ENCODE measurements at regions not wholly inside any gene's neighbourhood (a gene's known extent, or its start where the extent isn't known, plus 50 kb on each side); places are given as distances from the start of the nearest gene placed in this dataset.

- DNase-seq (ENCODE audit: low read depth): no peak
- H3K4me3 ChIP-seq (replicated peaks; ENCODE audit: low read depth, low read length): no peak overlapping the region
- TF ChIP-seq, protein P1, sequence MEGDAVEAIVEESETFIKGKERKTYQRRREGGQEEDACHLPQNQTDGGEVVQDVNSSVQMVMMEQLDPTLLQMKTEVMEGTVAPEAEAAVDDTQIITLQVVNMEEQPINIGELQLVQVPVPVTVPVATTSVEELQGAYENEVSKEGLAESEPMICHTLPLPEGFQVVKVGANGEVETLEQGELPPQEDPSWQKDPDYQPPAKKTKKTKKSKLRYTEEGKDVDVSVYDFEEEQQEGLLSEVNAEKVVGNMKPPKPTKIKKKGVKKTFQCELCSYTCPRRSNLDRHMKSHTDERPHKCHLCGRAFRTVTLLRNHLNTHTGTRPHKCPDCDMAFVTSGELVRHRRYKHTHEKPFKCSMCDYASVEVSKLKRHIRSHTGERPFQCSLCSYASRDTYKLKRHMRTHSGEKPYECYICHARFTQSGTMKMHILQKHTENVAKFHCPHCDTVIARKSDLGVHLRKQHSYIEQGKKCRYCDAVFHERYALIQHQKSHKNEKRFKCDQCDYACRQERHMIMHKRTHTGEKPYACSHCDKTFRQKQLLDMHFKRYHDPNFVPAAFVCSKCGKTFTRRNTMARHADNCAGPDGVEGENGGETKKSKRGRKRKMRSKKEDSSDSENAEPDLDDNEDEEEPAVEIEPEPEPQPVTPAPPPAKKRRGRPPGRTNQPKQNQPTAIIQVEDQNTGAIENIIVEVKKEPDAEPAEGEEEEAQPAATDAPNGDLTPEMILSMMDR (IDR thresholded peaks at IDR 0.05; ENCODE audit: low read length, missing control alignments): no peak
Observed at GRCh38 chr16:26901196-26901861, 165.4 kb upstream of the C16orf82 start.

GRCh38 chr16:26901983-26902382 is 164.7 kb upstream of the C16orf82 start:
- DNase-seq (ENCODE audit: low read depth): no peak
- TF ChIP-seq, protein P1 (IDR thresholded peaks at IDR 0.05; ENCODE audit: low read length, missing control alignments): no peak

GRCh38 chr16:26905336-26905735 is 161.4 kb upstream of the C16orf82 start:
- no peak for DNase-seq (ENCODE audit: low read depth)
- TF ChIP-seq, protein P1 (IDR thresholded peaks at IDR 0.05; ENCODE audit: low read length, missing control alignments): no peak

More at GRCh38 chr16:26901983-26902382, 164.7 kb upstream of the C16orf82 start:
- no peak overlapping the region for H3K4me3 ChIP-seq (replicated peaks; ENCODE audit: low read depth, low read length)

GRCh38 chr16:26909623-26910022 is 157.1 kb upstream of the C16orf82 start:
- DNase-seq (ENCODE audit: low read depth): no peak
- TF ChIP-seq, protein P1 (IDR thresholded peaks at IDR 0.05; ENCODE audit: low read length, missing control alignments): no peak

More at GRCh38 chr16:26905336-26905735, 161.4 kb upstream of the C16orf82 start:
- H3K4me3 ChIP-seq (replicated peaks; ENCODE audit: low read depth, low read length): no peak overlapping the region

GRCh38 chr16:26911436-26911835 is 155.3 kb upstream of the C16orf82 start:
- no peak for DNase-seq (ENCODE audit: low read depth)
- no peak overlapping the region for H3K4me3 ChIP-seq (replicated peaks; ENCODE audit: low read depth, low read length)
- TF ChIP-seq, protein P1 (IDR thresholded peaks at IDR 0.05; ENCODE audit: low read length, missing control alignments): no peak

More at GRCh38 chr16:26909623-26910022, 157.1 kb upstream of the C16orf82 start:
- H3K4me3 ChIP-seq (replicated peaks; ENCODE audit: low read depth, low read length): no peak overlapping the region

DNA sequence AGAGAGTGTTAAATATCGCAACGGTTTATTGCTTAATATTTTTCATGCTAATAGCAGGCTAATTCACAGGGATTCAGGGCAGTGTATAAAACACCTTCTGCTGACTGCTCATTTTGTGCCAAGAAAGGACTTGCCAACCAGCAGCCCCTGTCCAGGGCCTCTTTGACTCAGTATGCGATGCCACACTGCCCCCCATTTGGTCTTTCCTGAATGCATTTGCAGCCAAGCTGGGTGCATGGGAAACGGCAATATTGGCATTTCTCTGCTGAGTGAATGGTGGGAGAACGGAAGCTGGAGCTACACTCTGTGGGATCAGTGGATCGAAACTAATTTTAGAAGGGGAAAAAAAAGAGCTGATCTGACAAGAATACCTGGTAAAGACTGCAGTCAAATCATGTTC is 152.9 kb upstream of the C16orf82 start:
- no peak for DNase-seq (ENCODE audit: low read depth)
- TF ChIP-seq, protein P1 (IDR thresholded peaks at IDR 0.05; ENCODE audit: low read length, missing control alignments): no peak
- H3K4me3 ChIP-seq (replicated peaks; ENCODE audit: low read depth, low read length): no peak overlapping the region
